WTC11 (cell line): ENCODE measurements at regions not wholly inside any gene's neighbourhood (a gene's known extent, or its start where the extent isn't known, plus 50 kb on each side); places are given as distances from the start of the nearest gene placed in this dataset.

Experiments
- ATAC-seq: fragments of 200-7000 bp; cut with Tn5 transposase; 2 replicates; pipeline ENCODE4 v1.10.0; 2021; ENCODE audit warnings: mild to moderate bottlenecking, moderate library complexity
- CTCF ChIA-PET: fragments of 300-600 bp; sonication (Branson Sonifier 250); formaldehyde crosslinking; loops from one replicate; lab custom pipeline; 2021; ENCODE audit warnings: antibody characterized with exemption; lab: Charles Lee
- POLR2A ChIA-PET: fragments of 350-600 bp; sonication (Branson Sonifier 250); formaldehyde crosslinking; loops from one replicate; lab custom pipeline; 2021; ENCODE audit warnings: antibody characterized with exemption; lab: Charles Lee
- DNase-seq: peaks from one replicate; pipeline ENCODE4 v3.0.0; 2021; ENCODE audit warnings: low spot score
- H3K27ac Mint-ChIP-seq: 2 replicates; pipeline ENCODE4 v1.8.0; 2021; ENCODE audit warnings: mixed read lengths
- H3K27me3 Mint-ChIP-seq: 2 replicates; pipeline ENCODE4 v1.8.0; 2021; ENCODE audit warnings: low read depth, mild to moderate bottlenecking, moderate library complexity, mixed read lengths
- H3K36me3 Mint-ChIP-seq: 2 replicates; pipeline ENCODE4 v1.8.0; 2021; ENCODE audit warnings: mixed read lengths
- H3K4me1 Mint-ChIP-seq: 2 replicates; pipeline ENCODE4 v1.8.0; 2022; ENCODE audit warnings: mixed read lengths
- H3K4me3 Mint-ChIP-seq: 2 replicates; pipeline ENCODE4 v1.8.0; 2021; ENCODE audit warnings: mild to moderate bottlenecking, moderate library complexity, mixed read lengths
- H3K9me3 Mint-ChIP-seq: 2 replicates; pipeline ENCODE4 v1.8.0; 2021; ENCODE audit warnings: mixed read lengths
- ATF2 ChIP-seq: sonication (generic); formaldehyde crosslinking; IDR thresholded peaks from 2 replicates; pipeline ENCODE4 v1.8.1; 2022; ENCODE audit warnings: low read depth, missing genetic modification reagents, borderline replicate concordance
- CREM ChIP-seq: sonication (generic); formaldehyde crosslinking; IDR thresholded peaks from 2 replicates; pipeline ENCODE4 v1.8.1; 2022; ENCODE audit warnings: mild to moderate bottlenecking, missing genetic modification reagents, moderate library complexity
- E2F4 ChIP-seq: sonication (generic); formaldehyde crosslinking; IDR thresholded peaks from 2 replicates; pipeline ENCODE4 v1.8.1; 2022; ENCODE audit warnings: low read depth, mild to moderate bottlenecking, moderate library complexity, missing genetic modification reagents, borderline replicate concordance
- ERG ChIP-seq: fragments of 250-450 bp; sonication (Bioruptor Pico); IDR thresholded peaks from 2 replicates; pipeline ENCODE4 v1.8.0; 2021; ENCODE audit warnings: mild to moderate bottlenecking
- FOXP4 ChIP-seq: sonication (generic); formaldehyde crosslinking; IDR thresholded peaks from 2 replicates; pipeline ENCODE4 v1.8.0; 2022; ENCODE audit warnings: mild to moderate bottlenecking, missing genetic modification reagents
- GABPB1 ChIP-seq: sonication (generic); formaldehyde crosslinking; IDR thresholded peaks from 2 replicates; pipeline ENCODE4 v1.8.1; 2023; ENCODE audit warnings: mild to moderate bottlenecking, missing genetic modification reagents
- HMGXB4 ChIP-seq: sonication (generic); formaldehyde crosslinking; IDR thresholded peaks from 2 replicates; pipeline ENCODE4 v1.8.1; 2023; ENCODE audit warnings: mild to moderate bottlenecking, moderate library complexity, missing genetic modification reagents
- IRF2 ChIP-seq: sonication (generic); formaldehyde crosslinking; IDR thresholded peaks from 2 replicates; pipeline ENCODE4 v1.8.0; 2022; ENCODE audit warnings: low read depth, missing genetic modification reagents, borderline replicate concordance
- PRDM15 ChIP-seq: sonication (generic); formaldehyde crosslinking; IDR thresholded peaks from 2 replicates; pipeline ENCODE4 v1.8.0; 2022; ENCODE audit warnings: missing genetic modification reagents
- PRRX2 ChIP-seq: fragments of 250-450 bp; sonication (Bioruptor Pico); IDR thresholded peaks from 2 replicates; pipeline ENCODE4 v1.8.0; 2021; ENCODE audit warnings: mild to moderate bottlenecking
- SMAD4 ChIP-seq: sonication (generic); formaldehyde crosslinking; IDR thresholded peaks from 2 replicates; pipeline ENCODE4 v1.8.0; 2022; ENCODE audit warnings: mild to moderate bottlenecking, missing genetic modification reagents
- SOX15 ChIP-seq: fragments of 250-450 bp; sonication (Bioruptor Pico); IDR thresholded peaks from 2 replicates; pipeline ENCODE4 v1.9.0; 2021; ENCODE audit warnings: mild to moderate bottlenecking
- TP53 ChIP-seq: sonication (generic); formaldehyde crosslinking; IDR thresholded peaks from 2 replicates; pipeline ENCODE4 v1.8.1; 2023; ENCODE audit warnings: mild to moderate bottlenecking, missing genetic modification reagents
- ZBTB43 ChIP-seq: sonication (generic); formaldehyde crosslinking; IDR thresholded peaks from 2 replicates; pipeline ENCODE4 v1.8.1; 2023; ENCODE audit warnings: mild to moderate bottlenecking, missing genetic modification reagents
- ZMAT4 ChIP-seq: fragments of 250-450 bp; sonication (Bioruptor Pico); IDR thresholded peaks from 2 replicates; pipeline ENCODE4 v1.9.0; 2021; ENCODE audit warnings: mild to moderate bottlenecking
- ZNF512 ChIP-seq: sonication (generic); formaldehyde crosslinking; IDR thresholded peaks from 2 replicates; pipeline ENCODE4 v1.8.1; 2022; ENCODE audit warnings: missing genetic modification reagents, borderline replicate concordance

- TF ChIP-seq ZMAT4 (no peak), PRRX2 (CRISPR knock-in tag) (no peak), FOXP4 (no peak), TP53 (CRISPR knock-in tag) (no peak), IRF2 (CRISPR knock-in tag) (no peak)
These were observed 1574.5 kb upstream of the TENM3 start (continued) for GRCh38 chr4:180668732-180669131.

- DNase-seq, result no peak
- H3K4me3 Mint-ChIP-seq, result no peak overlapping the region
- peaks cover 5% of the 10 kb centered on the region; the same call in 1 of the 2 replicates for H3K9me3 Mint-ChIP-seq
- peaks cover 21% of the 10 kb centered on the region for H3K4me1 Mint-ChIP-seq
- H3K27me3 Mint-ChIP-seq, result no peaks in the 10 kb centered on the region
- TF ChIP-seq GABPB1 (CRISPR knock-in tag) (no peak), SMAD4 (CRISPR knock-in tag) (no peak), ZNF512 (no peak), ZBTB43 (CRISPR knock-in tag) (no peak)
- no peak for ATAC-seq
- POLR2A ChIA-PET, result no interaction called here
- no peak overlapping the region for H3K27ac Mint-ChIP-seq
- no peaks in the 10 kb centered on the region for H3K36me3 Mint-ChIP-seq
- CTCF ChIA-PET, result no interaction called here
These were observed 1573.5 kb upstream of the TENM3 start for GRCh38 chr4:180669680-180670079.

GRCh38 chr4:180674619-180675358 is 1568.4 kb upstream of the TENM3 start:
- Mint-ChIP-seq H3K27me3 (no peaks in the 10 kb centered on the region), H3K4me3 (no peak overlapping the region), H3K36me3 (no peaks in the 10 kb centered on the region), H3K9me3 (no peaks in the 10 kb centered on the region), H3K27ac (no peak overlapping the region), H3K4me1 (peaks cover 23% of the 10 kb centered on the region)
- ChIA-PET CTCF (interaction anchor here (0.7 to 1.4 kb wide), 2 partner anchors 9 to 10 kb away, joined by 4 to 6 read pairs; no protein-coding TSS in a partner anchor), POLR2A (no interaction called here)
- TF ChIP-seq PRDM15 (CRISPR knock-in tag) (no peak), ZMAT4 (no peak), SOX15 (CRISPR knock-in tag) (no peak), ATF2 (CRISPR knock-in tag) (no peak), CREM (CRISPR knock-in tag) (no peak), HMGXB4 (CRISPR knock-in tag) (no peak), ERG (no peak), E2F4 (no peak)
- DNase-seq, result no peak
- ATAC-seq, result no peak
